ENCODE measurements at regions not wholly inside any gene's neighbourhood (a gene's known extent, or its start where the extent isn't known, plus 50 kb on each side); places are given as distances from the start of the nearest gene placed in this dataset.

DNA sequence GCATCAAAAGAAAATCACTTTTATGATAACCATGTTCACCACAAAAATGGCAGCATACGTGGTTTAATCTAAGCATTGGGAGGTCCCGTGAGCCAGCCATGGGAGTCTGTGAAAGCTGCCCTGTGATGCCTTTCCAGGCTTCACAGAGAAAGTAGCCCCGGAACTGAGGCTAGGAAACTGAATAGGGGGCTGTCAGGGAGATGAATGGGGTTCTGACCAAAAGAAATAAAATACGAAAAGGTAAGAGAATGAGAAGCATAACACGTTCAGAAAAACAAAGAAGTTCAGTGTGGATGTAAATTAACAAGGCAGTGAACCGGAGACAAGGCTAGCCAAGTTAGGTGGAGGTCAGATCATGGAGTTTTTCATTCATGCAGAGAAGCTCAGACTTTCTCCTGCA is 118.9 kb downstream of the ANXA2 start:
- TF ChIP-seq, protein P1, sequence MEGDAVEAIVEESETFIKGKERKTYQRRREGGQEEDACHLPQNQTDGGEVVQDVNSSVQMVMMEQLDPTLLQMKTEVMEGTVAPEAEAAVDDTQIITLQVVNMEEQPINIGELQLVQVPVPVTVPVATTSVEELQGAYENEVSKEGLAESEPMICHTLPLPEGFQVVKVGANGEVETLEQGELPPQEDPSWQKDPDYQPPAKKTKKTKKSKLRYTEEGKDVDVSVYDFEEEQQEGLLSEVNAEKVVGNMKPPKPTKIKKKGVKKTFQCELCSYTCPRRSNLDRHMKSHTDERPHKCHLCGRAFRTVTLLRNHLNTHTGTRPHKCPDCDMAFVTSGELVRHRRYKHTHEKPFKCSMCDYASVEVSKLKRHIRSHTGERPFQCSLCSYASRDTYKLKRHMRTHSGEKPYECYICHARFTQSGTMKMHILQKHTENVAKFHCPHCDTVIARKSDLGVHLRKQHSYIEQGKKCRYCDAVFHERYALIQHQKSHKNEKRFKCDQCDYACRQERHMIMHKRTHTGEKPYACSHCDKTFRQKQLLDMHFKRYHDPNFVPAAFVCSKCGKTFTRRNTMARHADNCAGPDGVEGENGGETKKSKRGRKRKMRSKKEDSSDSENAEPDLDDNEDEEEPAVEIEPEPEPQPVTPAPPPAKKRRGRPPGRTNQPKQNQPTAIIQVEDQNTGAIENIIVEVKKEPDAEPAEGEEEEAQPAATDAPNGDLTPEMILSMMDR (IDR thresholded peaks at IDR 0.05), result no peak
- no peak for TF ChIP-seq POLR2A (IDR thresholded peaks at IDR 0.05)

All from sigmoid colon (tissue), 3 donors.